ENCODE measurements at regions not wholly inside any gene's neighbourhood (a gene's known extent, or its start where the extent isn't known, plus 50 kb on each side); places are given as distances from the start of the nearest gene placed in this dataset.
"Not testable (repeated sequence)": the region's sequence is repeated elsewhere in the genome, so short reads cannot be mapped to it uniquely, and the experiment has no call there.

GRCh38 chr6:85966828-85967227 is 324.1 kb upstream of the SYNCRIP start:
- ATAC-seq (no peak), DNase-seq (no peak)

- DNase-seq (no peak), ATAC-seq (no peak)
These were observed 319.1 kb upstream of the SYNCRIP start for GRCh38 chr6:85961746-85962145.

DNA sequence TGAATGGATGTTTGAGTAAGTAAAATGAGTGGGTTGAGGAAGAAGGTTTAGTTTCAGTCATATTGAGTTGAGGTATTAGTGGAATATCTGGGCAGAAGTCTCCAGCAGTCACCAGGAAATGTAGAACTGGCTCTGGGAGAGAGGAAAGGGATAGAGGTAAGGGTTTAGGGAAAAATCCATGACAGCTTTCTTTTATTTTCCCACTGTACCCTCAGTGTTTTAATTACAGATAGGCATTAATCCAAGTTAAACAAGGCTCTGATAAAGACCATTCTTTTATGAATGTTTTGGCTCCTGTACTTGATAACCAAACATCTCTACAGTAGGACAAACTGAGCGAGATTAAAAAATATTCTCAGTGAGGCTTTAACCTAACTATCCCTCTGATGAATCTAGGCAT is 318.4 kb upstream of the SYNCRIP start:
- no peak for ATAC-seq
- no peak for DNase-seq

GRCh38 chr6:85948481-85948880 is 305.8 kb upstream of the SYNCRIP start:
- ATAC-seq (no peak), DNase-seq (no peak)

GRCh38 chr6:85945459-85946185 is 302.9 kb upstream of the SYNCRIP start:
- ATAC-seq = no peak
- DNase-seq = no peak

GRCh38 chr6:85944776-85945175 is 302.1 kb upstream of the SYNCRIP start:
- no peak for DNase-seq

DNA sequence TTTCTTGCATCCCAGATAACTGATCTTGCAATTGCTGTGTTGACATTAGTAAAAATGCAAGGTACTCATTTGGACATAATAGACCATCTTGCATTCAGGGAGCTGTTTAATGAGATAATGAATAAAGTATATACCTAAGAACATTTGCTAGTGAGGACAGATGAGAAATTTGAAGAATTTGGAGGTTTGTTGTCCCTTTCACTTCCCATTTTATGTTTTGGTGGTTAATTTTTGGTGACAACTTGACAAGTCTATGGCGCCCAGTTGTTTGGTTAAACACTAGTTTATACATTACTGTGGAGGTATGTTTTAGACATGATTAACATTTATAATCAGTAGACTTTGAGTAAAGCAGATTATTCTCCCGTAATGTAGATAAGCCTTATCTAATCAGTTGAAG is 300.2 kb upstream of the SYNCRIP start:
- DNase-seq = no peak

More at GRCh38 chr6:85944776-85945175, 302.1 kb upstream of the SYNCRIP start:
- no peak for ATAC-seq

GRCh38 chr6:85936916-85937315 is 294.2 kb upstream of the SYNCRIP start:
- DNase-seq (no peak), ATAC-seq (no peak)

More for the DNA sequence above, 300.2 kb upstream of the SYNCRIP start:
- no peak for ATAC-seq

GRCh38 chr6:85923013-85923430 is 280.3 kb upstream of the SYNCRIP start:
- no peak for ATAC-seq

GRCh38 chr6:85920782-85921181 is 278.1 kb upstream of the SYNCRIP start:
- DNase-seq = no peak
- no peak for ATAC-seq

More at GRCh38 chr6:85923013-85923430, 280.3 kb upstream of the SYNCRIP start:
- no peak for DNase-seq

GRCh38 chr6:85917522-85917921 is 274.8 kb upstream of the SYNCRIP start:
- ATAC-seq (no peak), DNase-seq (no peak)

- ATAC-seq = no peak
- no peak for DNase-seq
These were observed 270.3 kb upstream of the SYNCRIP start for GRCh38 chr6:85913001-85913400.

GRCh38 chr6:85912582-85912981 is 269.9 kb upstream of the SYNCRIP start:
- ATAC-seq (no peak), DNase-seq (no peak)

- DNase-seq = no peak
- ATAC-seq = no peak
These were observed 268.4 kb upstream of the SYNCRIP start for GRCh38 chr6:85911067-85911466.

- not testable (repeated sequence) for ATAC-seq, DNase-seq
These were observed 265.4 kb upstream of the SYNCRIP start for GRCh38 chr6:85908120-85908519.

- DNase-seq (no peak), ATAC-seq (no peak)
These were observed 249.7 kb upstream of the SYNCRIP start for GRCh38 chr6:85892346-85892745.

GRCh38 chr6:85887461-85887860 is 244.8 kb upstream of the SYNCRIP start:
- DNase-seq (no peak), ATAC-seq (no peak)

GRCh38 chr6:85868685-85869084 is 226.0 kb upstream of the SYNCRIP start:
- DNase-seq = no peak
- ATAC-seq = no peak

DNA sequence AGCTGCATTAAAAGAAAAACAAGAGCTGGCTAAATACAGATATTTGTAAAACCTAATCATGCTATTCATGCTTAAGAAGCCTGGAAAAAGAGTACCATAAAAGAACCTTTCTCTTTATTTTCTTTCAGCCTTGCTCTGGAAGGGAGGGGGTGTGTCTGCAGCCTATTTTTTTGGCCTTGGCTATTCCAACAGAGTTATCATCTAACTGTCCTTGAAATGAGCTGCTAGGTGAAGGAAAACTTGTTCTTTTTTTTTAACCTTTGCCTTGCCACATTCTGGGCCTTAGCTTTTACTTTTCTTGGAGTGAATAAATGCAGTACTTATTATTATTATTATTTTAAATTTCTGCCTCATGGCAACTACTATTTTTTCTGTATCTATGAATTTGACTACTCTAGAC is 224.9 kb upstream of the SYNCRIP start:
- no peak for ATAC-seq
- no peak for DNase-seq

GRCh38 chr6:85866758-85867401 is 224.2 kb upstream of the SYNCRIP start:
- ATAC-seq (peak; percentile 14), DNase-seq (no peak)

DNA sequence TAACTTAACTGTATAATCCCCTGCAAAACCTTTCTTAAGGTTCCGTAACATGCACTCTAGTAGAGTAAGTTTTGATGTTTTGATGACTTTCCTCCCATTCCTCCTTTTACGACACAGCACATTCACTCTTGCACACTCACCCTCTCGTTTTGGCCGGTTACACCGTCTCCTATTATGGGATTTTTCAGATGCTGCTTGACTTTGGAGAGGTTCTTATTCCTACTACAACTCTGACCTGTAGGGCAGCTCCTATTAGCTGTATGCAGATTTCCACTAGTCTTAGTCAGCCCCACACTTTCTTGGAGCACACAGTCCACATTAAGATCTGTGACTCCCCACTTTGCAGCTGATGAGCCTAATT is 223.7 kb upstream of the SYNCRIP start:
- DNase-seq = no peak
- ATAC-seq = no peak

DNA sequence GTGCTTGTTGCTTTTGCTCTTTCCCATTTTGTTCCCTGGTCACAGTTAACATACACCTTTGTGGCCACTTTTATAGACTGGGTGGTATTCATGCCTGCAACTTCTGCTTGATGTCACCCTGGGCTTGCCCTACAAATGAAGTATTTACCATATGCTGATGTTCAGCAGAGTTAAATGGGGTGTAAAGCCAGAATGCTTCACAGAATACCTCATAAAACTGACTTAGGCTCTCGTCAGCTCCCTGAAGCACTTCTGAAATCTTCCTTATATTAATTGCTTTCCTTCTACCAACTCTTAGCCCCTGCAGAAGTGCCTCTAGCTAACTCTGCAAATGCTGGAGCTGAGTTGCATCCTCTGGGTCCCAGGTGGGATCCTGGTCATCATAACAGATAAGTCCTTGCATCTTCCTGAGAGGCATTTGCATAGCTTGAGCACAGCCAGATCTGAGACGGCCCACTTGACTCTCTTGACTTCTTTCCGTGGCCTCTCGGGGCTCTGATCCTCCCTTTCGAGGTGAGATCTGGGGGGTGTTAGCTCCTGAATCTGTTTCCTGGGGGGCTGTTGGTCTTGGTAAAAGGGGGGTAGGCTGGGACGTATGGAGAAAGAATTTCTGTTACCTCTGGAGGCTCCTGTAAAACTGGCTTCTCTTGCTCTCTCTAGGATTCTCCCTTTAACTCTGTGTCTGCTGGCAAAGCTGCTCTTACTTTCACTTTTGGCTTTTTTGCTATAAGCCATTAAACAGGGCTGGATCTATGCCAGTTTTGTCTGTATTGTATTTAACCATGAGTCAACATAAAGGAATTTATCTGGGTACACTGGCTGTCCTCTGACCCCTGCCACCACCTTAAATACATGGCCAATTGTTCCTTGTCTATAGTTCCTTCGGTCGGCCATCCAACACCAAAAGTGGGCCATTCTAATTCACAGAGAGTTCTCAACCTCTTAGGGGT is 223.0 kb upstream of the SYNCRIP start:
- DNase-seq (no peak), ATAC-seq (no peak)
